PC-3 (cell line): ENCODE measurements at regions not wholly inside any gene's neighbourhood (a gene's known extent, or its start where the extent isn't known, plus 50 kb on each side); places are given as distances from the start of the nearest gene placed in this dataset.

Experiments
- ATAC-seq: fragments of 200-7000 bp; cut with Tn5 transposase; 2 replicates; pipeline ENCODE4 v1.9.1; 2020; ENCODE audit warnings: mild to moderate bottlenecking, moderate library complexity
- BruUV-seq: library from RNA; stranded (reverse); fragments of 400-500 nt; replicated peaks from 2 replicates; lab custom pipeline; 2021; lab: Mats Ljungman, UMichigan
- CTCF ChIA-PET: fragments of 300-600 bp; sonication (Branson Sonifier 250); formaldehyde crosslinking; loops from one replicate; lab custom pipeline; 2022; ENCODE audit warnings: antibody characterized with exemption; lab: Charles Lee
- POLR2A ChIA-PET: fragments of 300-600 bp; sonication (Branson Sonifier 250); formaldehyde crosslinking; loops from one replicate; lab custom pipeline; 2022; ENCODE audit warnings: antibody characterized with exemption; ENCODE audit not compliant: unreplicated experiment; lab: Charles Lee
- DNase-seq: peaks from one replicate; pipeline ENCODE4 v3.0.0-alpha.2; 2015
- H2AFZ ChIP-seq: fragments of 300-600 bp; sonication (generic); 2 replicates; pipeline ENCODE4 v1.6.0; 2016; ENCODE audit warnings: antibody characterized with exemption, low read length
- H3F3A ChIP-seq: fragments of 300-600 bp; sonication (generic); one replicate; pipeline ENCODE4 v1.6.0; 2017; ENCODE audit warnings: antibody characterized with exemption, low read length, control low read depth, mild to moderate bottlenecking; ENCODE audit not compliant: unreplicated experiment
- H3K27ac ChIP-seq: fragments of 300-600 bp; sonication (generic); 2 replicates; pipeline ENCODE4 v1.5.1; 2016; ENCODE audit warnings: mild to moderate bottlenecking, low read length
- H3K27me3 ChIP-seq: fragments of 300-600 bp; sonication (generic); 2 replicates; pipeline ENCODE4 v1.6.1; 2016; ENCODE audit warnings: low read length, mixed read lengths
- H3K36me3 ChIP-seq: fragments of 300-600 bp; sonication (generic); 2 replicates; pipeline ENCODE4 v1.6.1; 2016; ENCODE audit warnings: low read depth, mixed run types, low read length, mixed read lengths
- H3K4me1 ChIP-seq: fragments of 300-600 bp; sonication (generic); 2 replicates; pipeline ENCODE4 v1.5.1; 2016; ENCODE audit warnings: low read length; ENCODE audit not compliant: insufficient read depth
- H3K4me2 ChIP-seq: fragments of 300-600 bp; sonication (generic); 2 replicates; pipeline ENCODE4 v1.6.0; 2016; ENCODE audit warnings: low read length
- H3K4me3 ChIP-seq: fragments of 300-600 bp; sonication (generic); 2 replicates; pipeline ENCODE4 v1.5.1; 2016; ENCODE audit warnings: mild to moderate bottlenecking, low read length, mixed read lengths
- H3K79me2 ChIP-seq: fragments of 300-600 bp; sonication (generic); 2 replicates; pipeline ENCODE4 v1.6.1; 2017; ENCODE audit warnings: low read length, mixed read lengths
- H3K9ac ChIP-seq: fragments of 300-600 bp; sonication (generic); 2 replicates; pipeline ENCODE4 v1.6.0; 2016; ENCODE audit warnings: mild to moderate bottlenecking, low read length
- H3K9me2 ChIP-seq: fragments of 300-600 bp; sonication (generic); replicated peaks from 2 replicates; pipeline ENCODE4 v1.6.1; 2016; ENCODE audit warnings: mixed run types, low read length, mixed read lengths
- H3K9me3 ChIP-seq: fragments of 300-600 bp; sonication (generic); 2 replicates; pipeline ENCODE4 v1.6.1; 2016; ENCODE audit warnings: low read length, mixed read lengths
- H4K20me1 ChIP-seq: fragments of 300-600 bp; sonication (generic); 2 replicates; pipeline ENCODE4 v1.6.1; 2016; ENCODE audit warnings: low read length, mixed read lengths
- EZH2 ChIP-seq: fragments of 300-600 bp; sonication (generic); IDR thresholded peaks from one replicate; pipeline ENCODE4 v1.6.1; 2017; ENCODE audit warnings: antibody characterized with exemption, mild to moderate bottlenecking, low read length; ENCODE audit not compliant: unreplicated experiment
- EZH2phosphoT487 ChIP-seq: fragments of 300-600 bp; sonication (generic); IDR thresholded peaks from 2 replicates; pipeline ENCODE4 v1.6.1; 2018; ENCODE audit warnings: mild to moderate bottlenecking, antibody characterized with exemption, low read length, borderline replicate concordance
- intact Hi-C: fragments of 100-400 bp; cut with micrococcal nuclease; formaldehyde crosslinking; loops from 2 replicates; pipeline ENCODE4 v1.9.0; 2023
- TF ChIP-seq, protein P1 (sequence below): fragments of 300-600 bp; sonication (generic); conservative IDR thresholded peaks from 2 replicates; pipeline ENCODE4 v1.5.1; 2017; ENCODE audit warnings: antibody characterized with exemption, low read depth, mild to moderate bottlenecking, low read length

DNA sequence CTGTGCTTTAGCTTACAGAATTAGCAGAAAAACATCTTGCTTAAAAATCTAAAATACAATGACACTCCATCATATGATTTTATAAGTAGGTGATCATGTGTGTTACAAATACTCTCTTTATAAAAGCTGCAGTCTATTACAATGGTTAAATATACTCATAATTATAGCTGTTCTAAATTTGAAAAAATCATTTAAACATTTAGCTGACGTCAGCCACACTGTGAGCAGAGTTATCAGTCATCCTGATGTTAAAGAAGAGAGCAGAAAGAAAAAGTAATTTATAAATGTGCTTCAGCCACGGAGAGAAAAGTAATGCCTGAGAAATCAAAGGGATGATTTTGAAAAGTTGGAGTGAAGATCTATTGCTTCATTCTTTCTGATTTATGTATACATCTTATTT is 1325.9 kb upstream of the B3GALT2 start:
- CTCF ChIA-PET, result no interaction called here
- intact Hi-C loops, result no loop called here
- Histone ChIP-seq H3K4me2 (no peak overlapping the region), H3K27me3 (no peaks in the 10 kb centered on the region), H3K4me1 (no peaks in the 10 kb centered on the region), H3K9me3 (no peaks in the 10 kb centered on the region), H3F3A (no peaks in the 10 kb centered on the region), H3K36me3 (no peaks in the 10 kb centered on the region), H2AFZ (no peak overlapping the region), H3K79me2 (no peaks in the 10 kb centered on the region), H4K20me1 (no peaks in the 10 kb centered on the region), H3K4me3 (no peak overlapping the region), H3K27ac (no peak overlapping the region), H3K9me2 (no peaks in the 10 kb centered on the region), H3K9ac (no peak overlapping the region)
- no peak for DNase-seq
- no peak for ATAC-seq
- BruUV-seq, result no TSS peak
- POLR2A ChIA-PET, result no interaction called here
- no peak for TF ChIP-seq EZH2

DNA sequence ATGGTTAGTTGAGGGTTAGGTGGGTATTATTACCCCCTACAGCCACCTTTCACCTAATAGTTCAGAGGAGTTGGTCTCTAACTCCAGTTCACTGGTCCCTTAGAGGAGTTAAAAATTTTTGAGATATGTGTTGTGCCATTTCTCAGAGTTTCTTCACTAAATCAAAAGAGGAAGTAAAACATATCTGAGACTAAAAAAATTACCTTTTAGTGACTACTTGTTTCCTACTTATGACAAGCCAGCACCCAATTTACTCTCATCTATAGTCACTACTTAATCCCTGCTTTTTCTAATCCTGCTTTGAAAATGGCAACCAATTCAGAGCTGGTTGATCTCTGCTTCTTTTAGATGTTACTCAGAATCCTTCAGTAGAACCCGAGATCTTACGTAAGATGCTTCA is 1316.8 kb upstream of the B3GALT2 start:
- Histone ChIP-seq H3K4me1 (no peaks in the 10 kb centered on the region), H3K27me3 (no peaks in the 10 kb centered on the region), H3K79me2 (no peaks in the 10 kb centered on the region), H3F3A (no peaks in the 10 kb centered on the region), H3K27ac (no peak overlapping the region), H3K4me2 (no peak overlapping the region), H2AFZ (no peak overlapping the region), H3K9me2 (no peaks in the 10 kb centered on the region), H3K9me3 (no peaks in the 10 kb centered on the region), H3K36me3 (no peaks in the 10 kb centered on the region), H4K20me1 (no peaks in the 10 kb centered on the region), H3K9ac (no peak overlapping the region), H3K4me3 (no peak overlapping the region)
- ChIA-PET POLR2A (no interaction called here), CTCF (no interaction called here)
- no peak for ATAC-seq
- BruUV-seq, result no TSS peak
- TF ChIP-seq EZH2phosphoT487 (no peak), EZH2 (no peak)
- TF ChIP-seq, protein P1, sequence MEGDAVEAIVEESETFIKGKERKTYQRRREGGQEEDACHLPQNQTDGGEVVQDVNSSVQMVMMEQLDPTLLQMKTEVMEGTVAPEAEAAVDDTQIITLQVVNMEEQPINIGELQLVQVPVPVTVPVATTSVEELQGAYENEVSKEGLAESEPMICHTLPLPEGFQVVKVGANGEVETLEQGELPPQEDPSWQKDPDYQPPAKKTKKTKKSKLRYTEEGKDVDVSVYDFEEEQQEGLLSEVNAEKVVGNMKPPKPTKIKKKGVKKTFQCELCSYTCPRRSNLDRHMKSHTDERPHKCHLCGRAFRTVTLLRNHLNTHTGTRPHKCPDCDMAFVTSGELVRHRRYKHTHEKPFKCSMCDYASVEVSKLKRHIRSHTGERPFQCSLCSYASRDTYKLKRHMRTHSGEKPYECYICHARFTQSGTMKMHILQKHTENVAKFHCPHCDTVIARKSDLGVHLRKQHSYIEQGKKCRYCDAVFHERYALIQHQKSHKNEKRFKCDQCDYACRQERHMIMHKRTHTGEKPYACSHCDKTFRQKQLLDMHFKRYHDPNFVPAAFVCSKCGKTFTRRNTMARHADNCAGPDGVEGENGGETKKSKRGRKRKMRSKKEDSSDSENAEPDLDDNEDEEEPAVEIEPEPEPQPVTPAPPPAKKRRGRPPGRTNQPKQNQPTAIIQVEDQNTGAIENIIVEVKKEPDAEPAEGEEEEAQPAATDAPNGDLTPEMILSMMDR, result no peak
- no peak for DNase-seq
- intact Hi-C loops, result no loop called here

DNA sequence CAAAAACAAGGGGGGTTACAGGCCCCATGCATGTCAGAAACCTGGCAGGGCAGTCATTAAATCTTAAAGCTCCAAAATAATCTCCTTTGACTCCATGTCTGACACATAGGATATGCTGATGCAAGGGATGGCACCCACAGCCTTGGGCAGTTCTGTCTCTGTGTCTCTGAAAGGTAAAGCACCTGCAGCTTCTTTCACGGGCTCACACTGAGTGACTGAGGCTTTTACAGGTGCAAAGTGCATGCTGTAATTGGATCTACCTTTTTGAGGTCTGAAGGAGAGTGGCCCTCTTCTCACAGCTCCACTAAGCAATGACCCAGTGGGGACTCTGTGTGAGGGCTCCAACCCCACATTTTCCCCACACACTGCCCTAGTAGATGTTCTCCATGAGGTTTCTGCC is 1309.0 kb upstream of the B3GALT2 start:
- no peak overlapping the region for H3K4me3 ChIP-seq
- H3K9ac ChIP-seq, result no peak overlapping the region
- no TSS peak for BruUV-seq

More for the DNA sequence above, 1309.0 kb upstream of the B3GALT2 start:
- H3K27ac ChIP-seq, result no peak overlapping the region
- H3K27me3 ChIP-seq, result no peaks in the 10 kb centered on the region
- H3K79me2 ChIP-seq, result no peaks in the 10 kb centered on the region
- ChIA-PET POLR2A (no interaction called here), CTCF (no interaction called here)
- intact Hi-C loops, result no loop called here
- no peaks in the 10 kb centered on the region for H3K4me1 ChIP-seq
- no peak for TF ChIP-seq EZH2phosphoT487
- TF ChIP-seq, protein P1, result no peak
- TF ChIP-seq EZH2, result no peak
- no peak for ATAC-seq
- no peak overlapping the region for H3K4me2 ChIP-seq
- H3K9me2 ChIP-seq, result no peaks in the 10 kb centered on the region
- no peak for DNase-seq
- H3K36me3 ChIP-seq, result no peaks in the 10 kb centered on the region
- H2AFZ ChIP-seq, result no peak overlapping the region
- no peaks in the 10 kb centered on the region for H3K9me3 ChIP-seq
- H3F3A ChIP-seq, result no peaks in the 10 kb centered on the region
- no peaks in the 10 kb centered on the region for H4K20me1 ChIP-seq
